Naive B cell (primary cell): ENCODE measurements at regions not wholly inside any gene's neighbourhood (a gene's known extent, or its start where the extent isn't known, plus 50 kb on each side); places are given as distances from the start of the nearest gene placed in this dataset.

Experiments used
- ATAC-seq, 2 donors: fragments of 150-1000 bp; cut with Tn5 transposase; 2 replicates each; pipeline ENCODE4 v1.10.0; 2021; ENCODE audit warnings: low read depth in 2 of 2, mild to moderate bottlenecking in 2 of 2, moderate library complexity in 2 of 2
- DNase-seq: peaks from one replicate; pipeline ENCODE4 v3.0.0; 2022
- H3K27ac Mint-ChIP-seq, 6 donors: one replicate each; pipeline ENCODE4 v1.8.0; 2020 to 2022; ENCODE audit warnings: mild to moderate bottlenecking in 6 of 6, mixed read lengths in 6 of 6, moderate library complexity in 5 of 6, inconsistent platforms in 2 of 6
- H3K27me3 Mint-ChIP-seq, 3 donors: one replicate each; pipeline ENCODE4 v1.8.0; 2021 to 2022; ENCODE audit warnings: mixed read lengths in 3 of 3, mild to moderate bottlenecking in 1 of 3
- H3K36me3 Mint-ChIP-seq, 2 donors: one replicate each; pipeline ENCODE4 v1.8.0; 2020 to 2022; ENCODE audit warnings: mixed read lengths in 2 of 2, inconsistent platforms in 1 of 2, mild to moderate bottlenecking in 1 of 2
- H3K4me1 Mint-ChIP-seq, 3 donors: one replicate each; pipeline ENCODE4 v1.8.0; 2020 to 2022; ENCODE audit warnings: mixed read lengths in 3 of 3, inconsistent platforms in 1 of 3, mild to moderate bottlenecking in 1 of 3, moderate library complexity in 1 of 3
- H3K4me3 Mint-ChIP-seq, 8 donors: one replicate each; pipeline ENCODE4 v1.8.0; 2020 to 2022; ENCODE audit warnings: mild to moderate bottlenecking in 8 of 8, mixed read lengths in 8 of 8, moderate library complexity in 8 of 8, inconsistent platforms in 2 of 8
- H3K9me3 Mint-ChIP-seq, 7 donors: one replicate each; pipeline ENCODE4 v1.8.0; 2020 to 2022; ENCODE audit warnings: mixed read lengths in 7 of 7, mild to moderate bottlenecking in 5 of 7, inconsistent platforms in 2 of 7, moderate library complexity in 1 of 7

DNA sequence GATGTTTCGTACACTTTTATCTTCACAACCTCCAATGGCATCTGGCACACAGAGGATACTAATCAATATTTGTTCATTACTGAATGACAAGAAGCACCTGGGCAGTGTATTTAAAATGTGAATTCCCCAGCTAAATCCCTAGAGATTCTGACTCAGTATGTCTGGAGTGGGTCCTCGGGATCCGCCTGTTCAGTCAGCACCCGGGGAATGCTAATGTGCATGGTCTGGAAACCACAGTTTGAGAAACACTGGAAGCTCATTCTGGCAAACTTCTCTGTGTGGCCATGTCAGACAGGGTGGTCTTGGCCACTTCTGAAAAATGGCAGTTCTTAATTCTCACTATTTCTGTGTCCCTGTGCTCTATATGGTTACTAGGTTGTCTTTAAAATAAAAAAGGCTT lies 138.8 kb upstream of the VCX start:
- Mint-ChIP-seq H3K9me3 (peaks cover 0 to 11% (median 3%) of the 10 kb centered on the region in 7 donors), H3K27me3 (no peaks in the 10 kb centered on the region), H3K27ac (no peak overlapping the region), H3K4me3 (no peak overlapping the region), H3K4me1 (no peaks in the 10 kb centered on the region), H3K36me3 (no peaks in the 10 kb centered on the region)
- no peak for DNase-seq
- ATAC-seq: no peak

DNA sequence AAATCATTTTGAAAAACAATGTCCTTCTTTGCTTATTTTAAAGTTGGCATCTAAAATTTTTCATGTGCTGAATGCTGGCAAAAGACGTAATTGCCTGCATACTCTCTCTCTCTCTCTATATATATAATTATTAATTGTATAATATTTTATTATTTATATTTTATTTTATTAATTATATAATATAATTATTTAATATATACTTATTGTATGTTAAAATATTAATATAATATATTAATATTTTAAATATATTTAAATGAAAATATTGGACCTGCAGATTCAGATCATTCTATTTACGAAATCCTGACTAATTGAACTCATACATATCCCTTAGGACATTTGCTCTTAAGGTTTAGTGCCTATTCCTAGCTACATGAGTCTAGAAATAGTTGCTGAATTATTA lies 144.7 kb upstream of the VCX start:
- no peaks in the 10 kb centered on the region for H3K27me3 Mint-ChIP-seq
- H3K4me1 Mint-ChIP-seq: no peaks in the 10 kb centered on the region

DNA sequence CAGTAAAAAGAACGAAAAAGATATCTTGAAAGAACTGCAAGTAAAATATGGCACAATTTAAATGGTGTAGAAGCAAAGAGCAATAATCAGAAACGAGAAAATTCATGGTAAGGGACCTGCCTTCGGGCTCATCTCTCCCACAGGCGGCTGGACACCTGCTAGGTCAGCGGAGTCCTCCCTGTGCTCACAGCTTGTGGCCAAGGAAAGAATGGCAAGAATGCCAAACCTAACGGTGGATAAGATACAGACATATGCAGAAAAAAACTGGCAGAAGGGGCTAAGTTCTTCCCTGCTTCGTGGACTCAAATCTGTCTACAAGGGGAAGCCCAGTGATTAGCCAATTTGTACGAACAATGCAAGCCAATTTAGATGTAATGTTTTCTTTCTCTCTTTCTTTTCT lies 152.1 kb upstream of the VCX start:
- DNase-seq (no peak), ATAC-seq (no peak)
- peaks cover 0 to 6% (median 2%) of the 10 kb centered on the region in 7 donors for H3K9me3 Mint-ChIP-seq
- no peaks in the 10 kb centered on the region for H3K36me3 Mint-ChIP-seq
- H3K27me3 Mint-ChIP-seq: no peaks in the 10 kb centered on the region
- H3K4me3 Mint-ChIP-seq: no peak overlapping the region
- H3K4me1 Mint-ChIP-seq: no peaks in the 10 kb centered on the region
- H3K27ac Mint-ChIP-seq: no peak overlapping the region

More for the DNA sequence above, 144.7 kb upstream of the VCX start:
- no peak overlapping the region for H3K4me3 Mint-ChIP-seq
- H3K36me3 Mint-ChIP-seq: no peaks in the 10 kb centered on the region
- H3K27ac Mint-ChIP-seq: no peak overlapping the region
- DNase-seq (no peak), ATAC-seq (no peak)
- H3K9me3 Mint-ChIP-seq: peaks cover 0 to 10% (median 3%) of the 10 kb centered on the region in 7 donors

DNA sequence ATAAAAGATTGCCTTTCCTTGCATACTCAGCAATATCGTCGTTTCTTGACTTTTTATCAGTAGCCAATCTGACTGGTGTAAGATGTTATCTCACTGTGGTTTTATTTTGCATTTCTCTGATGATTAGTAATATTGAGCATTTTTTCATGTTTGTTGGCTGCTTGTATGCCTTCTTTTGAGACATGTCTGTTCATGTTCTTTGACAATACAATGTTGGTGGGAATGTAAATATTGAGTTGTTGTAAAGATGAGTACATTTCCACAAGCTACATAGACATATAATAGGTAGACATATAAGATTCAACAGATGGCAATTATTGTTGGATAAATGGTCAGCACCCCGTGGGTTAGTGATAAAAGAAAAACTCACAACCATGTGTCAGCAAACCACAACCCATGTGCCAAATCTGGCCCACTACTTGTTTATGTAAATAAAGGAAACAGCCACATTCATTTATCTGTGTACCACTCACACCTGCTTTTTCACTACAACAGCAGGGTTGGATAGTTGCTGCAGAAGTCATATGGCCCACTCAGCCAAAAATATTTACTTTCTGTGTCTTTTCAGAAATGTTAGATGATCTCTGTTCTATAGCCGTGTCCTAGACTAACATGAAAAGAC lies 153.1 kb upstream of the VCX start:
- H3K4me1 Mint-ChIP-seq: no peaks in the 10 kb centered on the region
- no peaks in the 10 kb centered on the region for H3K27me3 Mint-ChIP-seq
- no peaks in the 10 kb centered on the region for H3K36me3 Mint-ChIP-seq
- H3K9me3 Mint-ChIP-seq: peaks cover 0 to 6% (median 2%) of the 10 kb centered on the region in 7 donors
- H3K27ac Mint-ChIP-seq: no peak overlapping the region
- DNase-seq (no peak), ATAC-seq (no peak)
- no peak overlapping the region for H3K4me3 Mint-ChIP-seq

DNA sequence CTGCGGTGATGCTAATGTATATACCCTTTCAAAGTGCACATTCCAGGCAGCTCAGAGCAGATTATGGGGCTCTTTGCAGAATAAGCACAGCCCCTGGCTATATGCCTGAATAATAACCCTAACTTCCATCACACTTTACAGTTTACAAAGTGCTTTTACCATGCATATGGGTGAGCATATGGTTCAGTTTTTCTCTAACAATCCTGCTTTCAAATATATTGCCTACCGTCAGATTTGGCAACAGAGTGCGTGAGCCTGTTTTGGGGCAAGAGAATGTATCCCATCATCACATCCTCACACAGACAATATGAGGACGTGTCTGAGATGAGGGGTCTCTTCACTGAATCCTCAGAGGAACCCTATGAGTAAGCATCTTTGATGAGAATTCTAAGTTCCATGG lies 162.8 kb upstream of the VCX start:
- H3K9me3 Mint-ChIP-seq: peaks cover 0 to 3% (median 0%) of the 10 kb centered on the region in 7 donors
- H3K36me3 Mint-ChIP-seq: no peaks in the 10 kb centered on the region
- H3K27ac Mint-ChIP-seq: no peak overlapping the region
- no peaks in the 10 kb centered on the region for H3K4me1 Mint-ChIP-seq
- no peak for ATAC-seq
- H3K27me3 Mint-ChIP-seq: no peaks in the 10 kb centered on the region
- no peak overlapping the region for H3K4me3 Mint-ChIP-seq
- DNase-seq: no peak

DNA sequence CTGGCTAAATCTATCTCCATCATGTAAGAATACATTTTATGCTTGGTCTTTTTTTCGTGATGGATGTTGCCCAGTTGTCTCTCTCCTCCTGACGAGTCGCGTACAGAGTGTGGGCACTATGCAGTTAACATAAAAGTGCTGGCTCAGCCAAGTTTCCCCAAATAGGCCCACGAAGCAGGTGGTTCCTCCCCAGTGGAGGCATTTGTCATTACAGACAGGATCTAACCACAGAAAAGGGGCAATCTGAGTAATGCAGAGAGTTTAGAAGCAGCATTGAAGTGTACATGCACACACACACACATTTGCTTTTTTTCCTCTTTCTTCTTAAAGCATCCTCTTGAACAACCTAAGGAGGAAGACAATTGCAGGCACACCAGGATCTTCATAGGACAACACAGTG lies 188.7 kb upstream of the VCX start:
- Mint-ChIP-seq H3K36me3 (no peaks in the 10 kb centered on the region), H3K27me3 (no peaks in the 10 kb centered on the region), H3K4me1 (no peaks in the 10 kb centered on the region), H3K4me3 (no peak overlapping the region), H3K9me3 (peaks cover 3 to 52% (median 25%) of the 10 kb centered on the region in 7 donors), H3K27ac (no peak overlapping the region)
- ATAC-seq: no peak
- no peak for DNase-seq

DNA sequence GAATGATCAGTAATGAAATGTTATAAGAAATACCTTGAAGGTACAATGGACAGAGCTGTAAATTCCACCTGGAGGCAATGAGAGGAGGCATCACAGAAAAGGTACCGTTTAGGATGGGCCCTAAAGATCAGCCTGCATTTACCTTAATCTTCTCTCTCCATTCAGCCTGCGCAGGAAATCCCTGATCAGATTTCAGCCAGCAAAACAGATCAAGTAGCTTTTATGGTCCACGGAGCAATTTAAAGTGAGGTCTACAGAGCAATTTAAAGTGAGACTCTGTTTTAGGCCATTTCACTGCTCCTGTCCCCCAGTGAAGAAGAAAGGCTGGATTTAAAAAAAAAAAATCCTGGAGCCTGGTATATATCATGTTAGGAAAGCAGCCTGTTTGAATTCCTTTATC lies 195.1 kb upstream of the VCX start:
- Mint-ChIP-seq H3K36me3 (no peaks in the 10 kb centered on the region), H3K4me3 (no peak overlapping the region), H3K27ac (no peak overlapping the region), H3K9me3 (peaks cover 2 to 17% (median 7%) of the 10 kb centered on the region in 7 donors), H3K4me1 (no peaks in the 10 kb centered on the region), H3K27me3 (no peaks in the 10 kb centered on the region)
- ATAC-seq: no peak
- no peak for DNase-seq

DNA sequence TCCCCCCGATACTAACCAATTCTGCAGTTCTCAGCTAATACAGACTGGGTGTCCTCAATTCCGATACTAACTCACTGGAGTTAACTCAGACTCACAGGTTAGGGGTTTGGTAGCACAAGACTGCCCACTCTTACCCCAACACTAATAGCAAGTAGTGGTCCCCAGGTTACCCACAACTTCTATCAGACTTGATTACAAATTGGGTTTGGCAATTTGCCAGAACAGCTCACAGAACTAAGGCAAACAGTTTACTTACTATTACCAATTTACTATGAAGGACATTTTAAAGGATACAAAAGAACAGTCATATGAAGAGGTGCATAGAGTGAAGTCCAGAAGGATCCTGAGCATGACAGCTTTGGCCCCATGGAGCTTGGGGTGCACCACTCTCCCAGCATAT lies 201.8 kb upstream of the VCX start:
- peak overlapping the region in 1 of 6 donors; percentile 60 for H3K27ac Mint-ChIP-seq
- no peak for ATAC-seq
- no peaks in the 10 kb centered on the region for H3K27me3 Mint-ChIP-seq
- H3K4me3 Mint-ChIP-seq: no peak overlapping the region
- H3K9me3 Mint-ChIP-seq: peaks cover 0 to 13% (median 5%) of the 10 kb centered on the region in 7 donors
- H3K36me3 Mint-ChIP-seq: no peaks in the 10 kb centered on the region
- DNase-seq: no peak
- H3K4me1 Mint-ChIP-seq: no peaks in the 10 kb centered on the region

DNA sequence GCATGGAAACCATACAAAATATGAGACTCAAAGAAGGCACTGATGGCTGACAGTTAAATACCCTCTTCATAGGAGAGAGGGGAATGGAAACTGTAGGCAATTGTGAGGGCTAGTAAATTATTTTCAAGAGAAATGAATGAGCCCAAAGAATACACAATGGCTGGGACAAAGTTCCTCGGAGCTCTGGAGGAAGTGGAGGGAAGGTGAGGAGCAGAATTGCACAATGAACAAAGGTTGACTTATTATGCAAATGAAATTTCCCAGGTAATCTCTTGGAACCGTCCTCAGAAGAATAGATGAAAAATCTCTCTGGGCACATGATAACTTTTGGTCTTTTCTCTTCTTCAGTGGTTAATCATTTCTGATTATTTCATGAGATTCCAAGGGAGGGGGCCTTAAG lies 202.6 kb upstream of the VCX start:
- H3K36me3 Mint-ChIP-seq: no peaks in the 10 kb centered on the region
- DNase-seq: no peak
- no peak for ATAC-seq
- H3K9me3 Mint-ChIP-seq: peaks cover 0 to 13% (median 3%) of the 10 kb centered on the region in 7 donors
- H3K27ac Mint-ChIP-seq: no peak overlapping the region
- no peaks in the 10 kb centered on the region for H3K4me1 Mint-ChIP-seq
- no peaks in the 10 kb centered on the region for H3K27me3 Mint-ChIP-seq
- no peak overlapping the region for H3K4me3 Mint-ChIP-seq

DNA sequence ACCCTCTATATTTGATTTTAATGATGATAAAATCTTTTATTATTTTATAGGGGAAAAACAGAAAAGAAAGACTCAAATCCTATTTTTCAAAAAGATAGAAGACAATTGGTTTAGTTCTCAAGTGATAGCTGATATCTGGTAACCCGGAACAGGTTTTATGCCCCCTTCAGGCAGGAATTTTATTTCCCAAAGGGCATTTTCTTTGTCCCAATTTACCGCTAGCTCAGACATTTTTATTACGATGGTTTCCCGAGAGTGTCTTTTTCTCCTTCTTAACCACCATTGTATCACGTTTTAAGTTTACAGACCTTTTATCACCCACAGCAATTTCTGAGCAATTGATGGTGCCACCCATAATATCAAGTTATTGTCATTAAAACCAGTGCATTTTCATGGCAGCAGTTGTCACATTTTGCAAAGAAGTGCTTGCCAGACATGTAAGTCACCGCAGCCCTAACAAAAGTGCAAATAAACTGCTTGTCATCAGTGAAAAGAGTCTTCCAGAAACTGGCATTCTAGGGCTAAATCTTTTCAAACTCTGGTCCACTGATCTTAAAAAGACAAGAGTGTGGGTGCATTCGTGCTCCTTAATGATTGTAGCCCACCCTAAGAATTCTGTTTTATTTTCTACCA lies 204.8 kb upstream of the VCX start:
- Mint-ChIP-seq H3K9me3 (peaks cover 0 to 10% (median 3%) of the 10 kb centered on the region in 7 donors), H3K27me3 (no peaks in the 10 kb centered on the region), H3K27ac (no peak overlapping the region), H3K36me3 (no peaks in the 10 kb centered on the region), H3K4me3 (no peak overlapping the region), H3K4me1 (no peaks in the 10 kb centered on the region)
- ATAC-seq (no peak), DNase-seq (no peak)

DNA sequence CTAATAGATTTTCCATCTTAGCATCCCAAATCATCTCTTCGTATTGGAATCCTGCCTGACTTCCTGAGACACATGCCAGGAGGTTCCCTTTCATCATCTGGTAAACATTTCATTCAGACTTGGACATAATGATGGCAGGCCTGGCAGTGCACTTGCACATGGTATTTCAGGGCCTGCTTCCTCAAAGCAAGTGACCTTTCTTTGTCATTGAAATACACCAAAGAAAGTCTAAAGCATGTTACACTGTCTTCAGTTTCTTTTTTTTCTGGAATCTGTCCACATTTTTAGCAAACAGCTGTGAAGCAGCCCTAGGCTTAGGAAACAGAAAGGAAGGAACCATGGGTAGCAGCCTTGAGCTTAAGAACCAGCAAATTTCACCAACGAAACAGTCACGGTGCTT lies 205.9 kb upstream of the VCX start:
- Mint-ChIP-seq H3K4me3 (no peak overlapping the region), H3K27ac (no peak overlapping the region), H3K27me3 (no peaks in the 10 kb centered on the region), H3K36me3 (no peaks in the 10 kb centered on the region), H3K4me1 (no peaks in the 10 kb centered on the region), H3K9me3 (peaks cover 0 to 20% (median 6%) of the 10 kb centered on the region in 7 donors)
- ATAC-seq (no peak), DNase-seq (no peak)

DNA sequence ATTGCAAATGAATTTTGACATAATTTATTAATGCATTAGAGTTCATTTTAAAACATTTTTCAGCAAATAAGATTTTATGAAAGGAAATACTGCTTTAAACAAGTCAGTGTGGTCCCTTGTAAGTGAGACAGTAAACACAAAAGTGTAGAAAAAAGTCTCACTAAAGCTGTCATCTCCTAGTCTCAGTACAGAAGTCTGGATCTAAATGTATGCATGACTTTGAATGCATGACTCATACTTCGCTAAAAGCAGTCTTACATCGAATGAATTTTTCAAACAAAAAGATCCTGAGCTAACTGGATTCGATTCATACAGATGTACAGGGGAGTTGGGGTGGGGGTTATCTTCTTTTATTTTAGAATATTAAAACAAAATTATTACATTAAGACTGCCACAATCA lies 207.4 kb upstream of the VCX start:
- no peak overlapping the region for H3K27ac Mint-ChIP-seq
- no peak overlapping the region for H3K4me3 Mint-ChIP-seq
- H3K36me3 Mint-ChIP-seq: no peaks in the 10 kb centered on the region
- no peaks in the 10 kb centered on the region for H3K27me3 Mint-ChIP-seq
- no peaks in the 10 kb centered on the region for H3K4me1 Mint-ChIP-seq
- H3K9me3 Mint-ChIP-seq: peaks cover 0 to 19% (median 4%) of the 10 kb centered on the region in 7 donors
- DNase-seq (no peak), ATAC-seq (no peak)

DNA sequence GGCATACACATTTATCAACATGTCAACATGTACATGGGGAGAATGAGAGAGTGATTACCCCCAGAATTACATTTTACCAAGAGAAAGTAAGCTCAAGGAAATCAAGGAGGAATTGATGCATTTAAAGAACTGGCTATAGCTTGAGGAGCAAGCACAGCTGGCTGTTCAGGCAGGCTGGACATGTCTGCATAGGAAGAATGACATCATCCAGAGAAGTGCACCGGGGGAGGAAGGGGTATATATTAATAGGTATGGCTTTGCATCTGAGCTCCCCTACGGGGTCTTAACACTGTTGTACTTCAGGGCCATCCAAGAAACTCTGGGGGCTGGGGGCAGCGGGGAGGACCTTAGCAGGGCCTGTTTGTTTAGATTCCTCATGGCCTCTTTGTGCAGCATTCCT lies 222.4 kb upstream of the VCX start:
- Mint-ChIP-seq H3K27ac (no peak overlapping the region), H3K4me3 (no peak overlapping the region), H3K27me3 (peaks cover 0 to 5% (median 4%) of the 10 kb centered on the region in 3 donors), H3K4me1 (no peaks in the 10 kb centered on the region), H3K9me3 (peaks cover 0 to 11% (median 4%) of the 10 kb centered on the region in 7 donors), H3K36me3 (peaks cover 0 to 7% of the 10 kb centered on the region in 2 donors)
- no peak for DNase-seq
- ATAC-seq: no peak

DNA sequence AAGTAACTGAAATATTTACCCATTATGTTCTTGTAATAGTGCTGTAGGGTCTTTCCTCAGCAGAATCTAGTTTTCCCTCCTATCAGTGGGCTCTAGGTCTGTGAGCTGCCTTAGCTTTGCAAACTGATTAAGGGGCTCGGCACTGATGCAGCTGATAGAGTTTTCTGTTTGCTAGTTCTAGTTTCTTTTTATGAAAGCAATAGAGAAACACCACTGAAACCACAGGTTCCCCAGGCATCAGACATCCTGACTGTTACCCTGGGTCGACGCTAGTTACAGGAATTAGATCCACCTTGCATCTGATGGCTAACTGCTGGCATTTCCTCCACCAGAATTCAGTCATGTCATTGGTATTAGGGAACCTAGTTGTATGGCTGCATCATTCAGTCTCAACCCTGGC lies 225.0 kb upstream of the VCX start:
- no peak overlapping the region for H3K27ac Mint-ChIP-seq
- H3K36me3 Mint-ChIP-seq: peaks cover 0 to 6% of the 10 kb centered on the region in 2 donors
- no peak for ATAC-seq
- DNase-seq: no peak
- no peaks in the 10 kb centered on the region for H3K27me3 Mint-ChIP-seq
- H3K4me1 Mint-ChIP-seq: no peaks in the 10 kb centered on the region
- H3K4me3 Mint-ChIP-seq: no peak overlapping the region
- H3K9me3 Mint-ChIP-seq: peaks cover 2 to 4% (median 3%) of the 10 kb centered on the region in 7 donors
